Neural cell (in vitro differentiated cells): ENCODE measurements at regions not wholly inside any gene's neighbourhood (a gene's known extent, or its start where the extent isn't known, plus 50 kb on each side); places are given as distances from the start of the nearest gene placed in this dataset.

Source experiments
- H2AFZ ChIP-seq: fragments of 200-600, 300-800 bp; sonication (generic), shearing (Covaris generic); 2 replicates; pipeline ENCODE4 v1.6.0; 2014; ENCODE audit warnings: low read depth, mild to moderate bottlenecking, antibody characterized with exemption, low read length, moderate library complexity
- H3F3A ChIP-seq: fragments of 200-600 bp; shearing (Covaris generic); 2 replicates; pipeline ENCODE4 v1.6.1; 2016; ENCODE audit warnings: mild to moderate bottlenecking, moderate library complexity, mixed read lengths, antibody characterized with exemption, low read length; ENCODE audit not compliant: insufficient read depth, poor library complexity, severe bottlenecking
- H3K27ac ChIP-seq: fragments of 200-600, 300-800 bp; sonication (generic), shearing (Covaris generic); 2 replicates; pipeline ENCODE4 v1.5.1; 2014; ENCODE audit warnings: mild to moderate bottlenecking, low read length, moderate library complexity
- H3K27me3 ChIP-seq: fragments of 300-800, 200-600 bp; sonication (generic), shearing (Covaris generic); 2 replicates; pipeline ENCODE4 v1.6.0; 2014; ENCODE audit warnings: mild to moderate bottlenecking, low read depth, low read length, moderate library complexity; ENCODE audit not compliant: insufficient read depth
- H3K36me3 ChIP-seq: fragments of 300-800, 200-600 bp; sonication (generic), shearing (Covaris generic); 2 replicates; pipeline ENCODE4 v1.5.1; 2014; ENCODE audit warnings: mild to moderate bottlenecking, antibody characterized with exemption, low read length, moderate library complexity; ENCODE audit not compliant: insufficient read depth
- H3K4me2 ChIP-seq: fragments of 300-800, 200-600 bp; sonication (generic), shearing (Covaris generic); 2 replicates; pipeline ENCODE4 v1.6.0; 2014; ENCODE audit warnings: mild to moderate bottlenecking, low read length
- H3K4me3 ChIP-seq: fragments of 300-800, 200-600 bp; sonication (generic), shearing (Covaris generic); 2 replicates; pipeline ENCODE4 v1.5.1; 2014; ENCODE audit warnings: mild to moderate bottlenecking, low read length, moderate library complexity
- H3K79me2 ChIP-seq: fragments of 200-600 bp; shearing (Covaris generic); replicated peaks from 2 replicates; pipeline ENCODE4 v1.6.0; 2014; ENCODE audit warnings: mild to moderate bottlenecking, low read length, moderate library complexity; ENCODE audit not compliant: insufficient read depth
- H3K9ac ChIP-seq: fragments of 300-800, 200-600 bp; sonication (generic), shearing (Covaris generic); 2 replicates; pipeline ENCODE4 v1.6.1; 2016; ENCODE audit warnings: mild to moderate bottlenecking, low read length, mixed read lengths
- H3K9me2 ChIP-seq: fragments of 200-600 bp; shearing (Covaris generic); 2 replicates; pipeline ENCODE4 v1.6.1; 2016; ENCODE audit warnings: mild to moderate bottlenecking, low read length, mixed read lengths; ENCODE audit not compliant: insufficient read depth
- H3K9me3 ChIP-seq: fragments of 200-600, 300-800 bp; sonication (generic), shearing (Covaris generic); 2 replicates; pipeline ENCODE4 v1.6.1; 2016; ENCODE audit warnings: mild to moderate bottlenecking, mixed run types, low read length, moderate library complexity, mixed read lengths
- H4K20me1 ChIP-seq: fragments of 200-600 bp; shearing (Covaris generic); 2 replicates; pipeline ENCODE4 v1.6.1; 2016; ENCODE audit warnings: mild to moderate bottlenecking, mixed run types; ENCODE audit not compliant: insufficient read depth
- EP300 ChIP-seq: fragments of 450-650 bp; conservative IDR thresholded peaks from 2 replicates; pipeline ENCODE4 v1.6.1; 2014; ENCODE audit warnings: antibody characterized with exemption, mild to moderate bottlenecking, moderate library complexity; ENCODE audit not compliant: poor library complexity, severe bottlenecking
- EZH2 ChIP-seq: fragments of 200-600, 300-800 bp; shearing (Covaris generic), sonication (generic); IDR thresholded peaks from 2 replicates; pipeline ENCODE4 v1.6.1; 2014; ENCODE audit warnings: antibody characterized with exemption, low read length, borderline replicate concordance, mild to moderate bottlenecking; ENCODE audit not compliant: insufficient read depth, poor library complexity, severe bottlenecking
- MXI1 ChIP-seq: fragments of 450-650 bp; conservative IDR thresholded peaks from 2 replicates; pipeline ENCODE4 v1.6.1; 2014; ENCODE audit warnings: antibody characterized with exemption, mild to moderate bottlenecking; ENCODE audit not compliant: poor library complexity, severe bottlenecking
- POLR2AphosphoS5 ChIP-seq: IDR thresholded peaks from 2 replicates; pipeline ENCODE4 v1.6.1; 2012
- RAD21 ChIP-seq: fragments of 450-650 bp; conservative IDR thresholded peaks from 2 replicates; pipeline ENCODE4 v1.6.1; 2014; ENCODE audit warnings: antibody characterized with exemption, mild to moderate bottlenecking, moderate library complexity
- SMC3 ChIP-seq: fragments of 450-650 bp; conservative IDR thresholded peaks from 2 replicates; pipeline ENCODE4 v1.6.1; 2014; ENCODE audit warnings: antibody characterized with exemption, mild to moderate bottlenecking, moderate library complexity; ENCODE audit not compliant: poor library complexity
- TAF1 ChIP-seq: IDR thresholded peaks from 2 replicates; pipeline ENCODE4 v1.6.1; 2012; ENCODE audit warnings: low read depth
- TF ChIP-seq, protein P1 (sequence below): IDR thresholded peaks from 2 replicates; pipeline ENCODE4 v1.6.1; 2012; ENCODE audit warnings: borderline replicate concordance
- TF ChIP-seq, protein P2 (sequence below): fragments of 450-650 bp; IDR thresholded peaks from 2 replicates; pipeline ENCODE4 v1.5.1; 2014; ENCODE audit warnings: antibody characterized with exemption, mild to moderate bottlenecking, moderate library complexity; ENCODE audit not compliant: poor library complexity, severe bottlenecking

DNA sequence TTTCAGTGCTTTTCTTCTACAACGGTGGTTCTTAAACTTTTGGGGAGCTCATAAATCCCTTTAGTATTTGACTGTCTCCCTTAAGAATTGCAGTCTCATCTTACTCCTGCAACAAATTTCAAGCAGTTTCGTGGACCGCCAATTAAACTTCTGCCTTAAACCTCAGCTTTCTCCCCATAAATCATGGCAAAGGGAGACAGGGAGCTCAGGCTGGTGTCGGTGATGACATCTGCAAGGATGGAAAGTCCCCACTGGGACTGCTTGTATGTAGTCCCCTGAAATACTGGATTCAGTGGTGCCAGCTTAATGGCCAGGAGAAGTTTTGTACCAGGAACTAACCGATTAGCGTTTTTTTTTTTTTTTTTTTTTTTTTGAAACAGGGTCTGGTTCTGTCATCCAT lies 148.7 kb upstream of the ITGA6 start:
- Histone ChIP-seq H3K36me3 (no peaks in the 10 kb centered on the region), H3K27ac (no peak overlapping the region), H3K4me3 (no peak overlapping the region), H3K9me3 (no peaks in the 10 kb centered on the region), H3F3A (no peaks in the 10 kb centered on the region), H3K79me2 (no peaks in the 10 kb centered on the region), H3K4me2 (no peak overlapping the region), H3K9ac (no peak overlapping the region), H3K27me3 (no peaks in the 10 kb centered on the region), H4K20me1 (no peaks in the 10 kb centered on the region), H2AFZ (no peak overlapping the region), H3K9me2 (no peaks in the 10 kb centered on the region)
- TF ChIP-seq EZH2 (no peak), TAF1 (no peak), RAD21 (no peak), EP300 (no peak), MXI1 (no peak), SMC3 (no peak), POLR2AphosphoS5 (no peak)
- TF ChIP-seq, protein P1, sequence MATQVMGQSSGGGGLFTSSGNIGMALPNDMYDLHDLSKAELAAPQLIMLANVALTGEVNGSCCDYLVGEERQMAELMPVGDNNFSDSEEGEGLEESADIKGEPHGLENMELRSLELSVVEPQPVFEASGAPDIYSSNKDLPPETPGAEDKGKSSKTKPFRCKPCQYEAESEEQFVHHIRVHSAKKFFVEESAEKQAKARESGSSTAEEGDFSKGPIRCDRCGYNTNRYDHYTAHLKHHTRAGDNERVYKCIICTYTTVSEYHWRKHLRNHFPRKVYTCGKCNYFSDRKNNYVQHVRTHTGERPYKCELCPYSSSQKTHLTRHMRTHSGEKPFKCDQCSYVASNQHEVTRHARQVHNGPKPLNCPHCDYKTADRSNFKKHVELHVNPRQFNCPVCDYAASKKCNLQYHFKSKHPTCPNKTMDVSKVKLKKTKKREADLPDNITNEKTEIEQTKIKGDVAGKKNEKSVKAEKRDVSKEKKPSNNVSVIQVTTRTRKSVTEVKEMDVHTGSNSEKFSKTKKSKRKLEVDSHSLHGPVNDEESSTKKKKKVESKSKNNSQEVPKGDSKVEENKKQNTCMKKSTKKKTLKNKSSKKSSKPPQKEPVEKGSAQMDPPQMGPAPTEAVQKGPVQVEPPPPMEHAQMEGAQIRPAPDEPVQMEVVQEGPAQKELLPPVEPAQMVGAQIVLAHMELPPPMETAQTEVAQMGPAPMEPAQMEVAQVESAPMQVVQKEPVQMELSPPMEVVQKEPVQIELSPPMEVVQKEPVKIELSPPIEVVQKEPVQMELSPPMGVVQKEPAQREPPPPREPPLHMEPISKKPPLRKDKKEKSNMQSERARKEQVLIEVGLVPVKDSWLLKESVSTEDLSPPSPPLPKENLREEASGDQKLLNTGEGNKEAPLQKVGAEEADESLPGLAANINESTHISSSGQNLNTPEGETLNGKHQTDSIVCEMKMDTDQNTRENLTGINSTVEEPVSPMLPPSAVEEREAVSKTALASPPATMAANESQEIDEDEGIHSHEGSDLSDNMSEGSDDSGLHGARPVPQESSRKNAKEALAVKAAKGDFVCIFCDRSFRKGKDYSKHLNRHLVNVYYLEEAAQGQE = no peak
- TF ChIP-seq, protein P2, sequence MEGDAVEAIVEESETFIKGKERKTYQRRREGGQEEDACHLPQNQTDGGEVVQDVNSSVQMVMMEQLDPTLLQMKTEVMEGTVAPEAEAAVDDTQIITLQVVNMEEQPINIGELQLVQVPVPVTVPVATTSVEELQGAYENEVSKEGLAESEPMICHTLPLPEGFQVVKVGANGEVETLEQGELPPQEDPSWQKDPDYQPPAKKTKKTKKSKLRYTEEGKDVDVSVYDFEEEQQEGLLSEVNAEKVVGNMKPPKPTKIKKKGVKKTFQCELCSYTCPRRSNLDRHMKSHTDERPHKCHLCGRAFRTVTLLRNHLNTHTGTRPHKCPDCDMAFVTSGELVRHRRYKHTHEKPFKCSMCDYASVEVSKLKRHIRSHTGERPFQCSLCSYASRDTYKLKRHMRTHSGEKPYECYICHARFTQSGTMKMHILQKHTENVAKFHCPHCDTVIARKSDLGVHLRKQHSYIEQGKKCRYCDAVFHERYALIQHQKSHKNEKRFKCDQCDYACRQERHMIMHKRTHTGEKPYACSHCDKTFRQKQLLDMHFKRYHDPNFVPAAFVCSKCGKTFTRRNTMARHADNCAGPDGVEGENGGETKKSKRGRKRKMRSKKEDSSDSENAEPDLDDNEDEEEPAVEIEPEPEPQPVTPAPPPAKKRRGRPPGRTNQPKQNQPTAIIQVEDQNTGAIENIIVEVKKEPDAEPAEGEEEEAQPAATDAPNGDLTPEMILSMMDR = no peak

DNA sequence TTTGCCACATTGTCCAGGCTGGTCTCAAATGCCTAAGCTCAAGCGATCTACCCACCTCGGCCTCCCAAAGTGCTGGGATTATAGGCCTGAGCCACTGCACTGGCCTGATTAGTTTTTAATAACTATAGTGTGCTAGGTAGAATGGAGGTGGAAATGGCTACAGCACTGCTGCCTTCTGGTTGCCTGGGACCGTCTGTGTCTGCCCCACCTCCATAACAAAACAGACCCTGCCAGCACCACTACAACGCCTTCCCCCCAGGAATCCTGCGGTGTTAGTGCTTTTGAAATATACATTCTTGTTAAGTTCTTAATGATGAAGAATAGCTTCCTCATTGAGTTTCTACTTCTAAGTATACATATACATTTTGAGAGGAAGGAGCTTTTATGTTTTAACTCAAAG lies 148.2 kb upstream of the ITGA6 start:
- no peaks in the 10 kb centered on the region for H4K20me1 ChIP-seq
- TF ChIP-seq, protein P1 = no peak
- no peak for TF ChIP-seq POLR2AphosphoS5
- TF ChIP-seq MXI1 = no peak
- no peak for TF ChIP-seq SMC3
- TF ChIP-seq EP300 = no peak
- no peak for TF ChIP-seq TAF1
- no peak for TF ChIP-seq EZH2
- no peak for TF ChIP-seq RAD21
- TF ChIP-seq, protein P2 = no peak
- no peak overlapping the region for H3K4me3 ChIP-seq
- H3K9me3 ChIP-seq = no peaks in the 10 kb centered on the region
- H3K9me2 ChIP-seq = no peaks in the 10 kb centered on the region
- no peak overlapping the region for H3K9ac ChIP-seq
- H2AFZ ChIP-seq = no peak overlapping the region
- no peak overlapping the region for H3K4me2 ChIP-seq
- no peaks in the 10 kb centered on the region for H3F3A ChIP-seq
- no peaks in the 10 kb centered on the region for H3K36me3 ChIP-seq
- no peaks in the 10 kb centered on the region for H3K79me2 ChIP-seq
- H3K27ac ChIP-seq = no peak overlapping the region
- H3K27me3 ChIP-seq = no peaks in the 10 kb centered on the region
